Lung (tissue), 11 donors: ENCODE measurements at regions not wholly inside any gene's neighbourhood (a gene's known extent, or its start where the extent isn't known, plus 50 kb on each side); places are given as distances from the start of the nearest gene placed in this dataset.

Source experiments
- ATAC-seq: fragments of 200-7000 bp; cut with Tn5 transposase; one replicate; pipeline ENCODE4 v1.9.1; 2020; ENCODE audit warnings: moderate number of reproducible peaks; ENCODE audit not compliant: insufficient read depth, low FRiP score
- DNase-seq, 3 donors: peaks; one replicate each; pipeline ENCODE4 v3.0.0-alpha.2; 2013 to 2017
- H3K27ac ChIP-seq, 2 donors: one replicate each; pipeline ENCODE4 v1.5.1; 2013; ENCODE audit warnings: mild to moderate bottlenecking in 2 of 2, moderate library complexity in 2 of 2, control low read depth in 1 of 2, inconsistent platforms in 1 of 2, low read depth in 1 of 2, low read length in 1 of 2
- H3K27me3 ChIP-seq, 3 donors: one replicate each; pipeline ENCODE4 v1.5.1; 2013; ENCODE audit warnings: low read length in 2 of 3; ENCODE audit not compliant: control insufficient read depth in 3 of 3, insufficient read depth in 3 of 3
- H3K36me3 ChIP-seq, 4 donors: one replicate each; pipeline ENCODE4 v1.5.1; 2013; ENCODE audit warnings: low read length in 4 of 4, mild to moderate bottlenecking in 1 of 4, moderate library complexity in 1 of 4; ENCODE audit not compliant: control insufficient read depth in 4 of 4, insufficient read depth in 4 of 4
- H3K4me1 ChIP-seq, 5 donors: one replicate each; pipeline ENCODE4 v1.5.1; 2013; ENCODE audit warnings: low read length in 5 of 5, mild to moderate bottlenecking in 2 of 5, moderate library complexity in 1 of 5; ENCODE audit not compliant: control insufficient read depth in 5 of 5, insufficient read depth in 5 of 5
- H3K4me3 ChIP-seq: one replicate; pipeline ENCODE4 v1.5.1; 2013; ENCODE audit warnings: mild to moderate bottlenecking, control low read depth, moderate library complexity
- H3K9ac ChIP-seq, 2 donors: one replicate each; pipeline ENCODE4 v1.5.1; 2013; ENCODE audit warnings: low read length in 2 of 2, control low read depth in 1 of 2; ENCODE audit not compliant: insufficient read depth in 1 of 2
- H3K9me3 ChIP-seq, 4 donors: one replicate each; pipeline ENCODE4 v1.5.1; 2013; ENCODE audit warnings: low read length in 3 of 4, mild to moderate bottlenecking in 1 of 4, moderate library complexity in 1 of 4; ENCODE audit not compliant: control insufficient read depth in 4 of 4, insufficient read depth in 3 of 4
- CTCF ChIP-seq: IDR thresholded peaks from 2 replicates; pipeline ENCODE4 v1.5.1; 2012; ENCODE audit warnings: mild to moderate bottlenecking; ENCODE audit errors: control extremely low read depth, extremely low read depth
- WGBS, 2 donors: extraction: QIAGEN DNeasy Blood & Tissue Kit; methylation state at CpG; one replicate each; pipeline ENCODE4 v1.1.7; 2013; 5-methylcytosine and 5-hydroxymethylcytosine counted together
- donor health status: control.
- donor health status: control.
- donor health status: Bipolar disorder and iron deficiency.
- donor health status: healthy.
- donor health status: DM: yes; HTN: yes; CAD: no.

DNA sequence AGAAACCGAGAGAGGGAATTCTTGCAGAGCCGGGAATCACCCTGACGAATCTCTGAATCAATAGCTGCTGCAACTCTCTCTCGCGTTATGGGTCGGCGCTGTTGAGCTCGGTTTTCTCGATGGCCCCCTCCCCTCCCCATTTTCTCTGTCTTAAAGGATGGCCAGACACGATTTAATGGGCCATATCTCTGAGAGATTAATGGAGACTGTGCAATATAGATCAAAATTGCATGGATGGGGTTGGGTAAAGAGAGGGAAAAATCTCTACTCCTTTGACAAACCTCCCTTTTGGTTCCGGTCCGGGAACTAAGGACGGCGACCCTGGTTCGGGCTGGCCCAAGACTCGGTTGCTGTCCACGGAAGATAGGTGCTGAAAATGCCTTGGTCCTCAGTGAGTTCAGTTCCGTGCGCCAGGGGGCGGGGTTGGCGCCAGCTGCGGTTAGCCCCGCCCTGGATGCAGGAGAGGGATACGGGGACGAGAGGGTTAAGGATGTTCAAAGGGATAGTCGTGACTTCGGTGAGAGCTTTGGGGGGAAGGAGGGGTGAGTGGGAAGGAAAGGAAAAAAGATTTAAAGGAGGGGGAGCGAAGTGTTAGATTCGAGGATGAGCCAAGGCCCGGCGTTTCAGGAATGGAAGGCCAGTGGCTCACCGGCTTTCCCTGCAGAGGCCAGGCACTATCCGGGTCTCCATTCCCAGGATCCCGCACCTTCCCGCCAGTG lies 103.6 kb upstream of the HSD17B12 start:
- WGBS, 2 donors, result 2 to 4% methylated on average over 35 of the region's 35 CpGs
- no peak for ATAC-seq
- H3K9me3 ChIP-seq, result peaks cover 0 to 8% (median 0%) of the 10 kb centered on the region in 4 donors
- peaks cover 0 to 94% (median 88%) of the 10 kb centered on the region in 3 donors for H3K27me3 ChIP-seq
- H3K9ac ChIP-seq, result no peak overlapping the region
- DNase-seq, result peak; percentile 57 to 71 (median 58)
- peaks cover 2 to 39% (median 15%) of the 10 kb centered on the region in 5 donors for H3K4me1 ChIP-seq
- no peak overlapping the region for H3K27ac ChIP-seq
- no peaks in the 10 kb centered on the region for H3K36me3 ChIP-seq
- no peak for TF ChIP-seq CTCF
- H3K4me3 ChIP-seq, result no peak overlapping the region

DNA sequence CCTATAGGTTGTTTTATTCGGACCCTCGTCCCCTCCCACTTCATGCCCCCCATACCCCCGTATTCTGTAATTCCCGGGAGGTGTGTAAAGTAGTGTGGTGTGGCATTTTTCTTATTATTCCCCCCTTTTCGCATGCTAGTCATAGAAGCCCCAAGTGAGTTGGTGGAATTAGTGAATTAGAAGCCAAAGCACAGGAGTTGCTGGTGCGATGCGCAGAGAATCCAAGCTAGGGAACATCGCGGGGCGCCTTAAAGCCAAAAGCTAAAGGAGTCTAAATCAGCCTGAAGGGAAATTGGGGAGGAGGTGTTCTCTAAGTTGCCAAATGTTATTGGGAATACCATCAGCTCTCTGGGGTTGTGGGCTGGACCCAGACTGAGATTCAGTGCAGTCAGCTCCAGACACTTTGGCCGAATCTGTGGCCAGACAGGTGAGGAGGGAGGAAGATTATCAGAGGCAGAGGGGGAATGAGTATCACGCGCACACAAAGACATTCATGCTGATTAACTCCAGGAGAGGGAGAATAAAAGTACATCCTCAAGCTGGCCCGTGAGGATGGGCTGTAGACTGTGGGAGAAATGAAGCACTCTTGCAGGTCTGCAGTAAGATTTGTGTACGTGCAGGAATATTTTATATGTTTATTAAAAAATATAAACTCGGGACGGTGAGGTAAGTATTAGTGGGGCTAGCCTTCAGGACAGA lies 102.8 kb upstream of the HSD17B12 start:
- no peak for DNase-seq
- peaks cover 2 to 39% (median 15%) of the 10 kb centered on the region in 5 donors for H3K4me1 ChIP-seq
- peaks cover 0 to 8% (median 0%) of the 10 kb centered on the region in 4 donors for H3K9me3 ChIP-seq
- no peak overlapping the region for H3K27ac ChIP-seq
- no peak overlapping the region for H3K9ac ChIP-seq
- H3K27me3 ChIP-seq, result peaks cover 3 to 94% (median 88%) of the 10 kb centered on the region in 3 donors
- no peak for ATAC-seq
- 10 to 11% methylated on average over 17 of the region's 17 CpGs for WGBS, 2 donors
- no peak overlapping the region for H3K4me3 ChIP-seq
- TF ChIP-seq CTCF, result no peak
- H3K36me3 ChIP-seq, result no peaks in the 10 kb centered on the region

DNA sequence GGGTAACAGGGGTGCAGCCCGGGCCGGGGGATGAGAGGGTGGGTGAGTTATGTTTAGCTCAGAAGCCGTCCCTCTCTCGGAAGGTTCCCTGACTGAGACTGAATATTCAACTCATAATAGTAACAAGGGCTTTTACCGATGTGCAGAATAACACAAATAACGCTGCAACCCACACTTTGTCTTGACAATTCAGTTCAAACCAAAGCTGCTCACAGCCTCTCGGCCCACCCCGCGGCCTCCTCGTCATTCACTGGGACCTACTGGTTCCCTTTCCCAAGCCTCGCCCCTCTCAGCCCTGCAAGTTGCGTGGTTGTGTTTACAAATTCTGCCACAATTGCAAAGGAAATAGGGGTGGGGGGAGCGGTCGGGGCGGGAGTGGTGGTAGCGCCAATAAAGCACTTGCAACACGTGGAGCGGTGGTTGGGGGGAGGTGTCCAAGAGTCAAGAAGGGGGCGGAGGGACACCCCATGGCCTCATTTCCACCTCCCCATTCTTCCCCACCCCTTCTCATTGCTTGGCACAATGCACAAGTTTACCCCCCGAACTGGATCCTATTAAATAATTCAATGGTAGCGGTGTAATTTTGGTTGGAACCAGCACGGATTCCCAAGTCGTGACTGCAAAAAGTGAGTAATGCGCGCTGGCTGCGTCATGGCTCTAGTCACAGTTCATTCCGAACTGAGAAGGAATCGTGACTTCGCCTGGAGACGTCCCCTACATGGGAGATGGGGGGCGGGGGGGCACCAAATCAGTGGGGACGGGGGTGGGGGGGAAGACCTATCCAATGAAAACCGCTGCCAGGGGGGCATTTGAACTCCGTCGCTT lies 102.0 kb upstream of the HSD17B12 start:
- no peaks in the 10 kb centered on the region for H3K36me3 ChIP-seq
- no peak overlapping the region for H3K27ac ChIP-seq
- no peak overlapping the region for H3K4me3 ChIP-seq
- ATAC-seq, result no peak
- peaks cover 3 to 94% (median 87%) of the 10 kb centered on the region in 3 donors for H3K27me3 ChIP-seq
- peaks cover 2 to 39% (median 15%) of the 10 kb centered on the region in 5 donors for H3K4me1 ChIP-seq
- H3K9me3 ChIP-seq, result peaks cover 0 to 8% (median 0%) of the 10 kb centered on the region in 4 donors
- WGBS, 2 donors, result 3% methylated on average over 32 to 35 of the region's 35 CpGs
- no peak for DNase-seq
- H3K9ac ChIP-seq, result no peak overlapping the region
- no peak for TF ChIP-seq CTCF
